Ovary (tissue), 7 donors: ENCODE measurements at regions not wholly inside any gene's neighbourhood (a gene's known extent, or its start where the extent isn't known, plus 50 kb on each side); places are given as distances from the start of the nearest gene placed in this dataset.

Experiments
- DNase-seq, 5 donors: peaks; one replicate each; pipeline ENCODE4 v3.0.0-alpha.2; 2019 to 2020
- H3K27ac ChIP-seq, 2 donors: fragments of 200-600 bp; one replicate each; pipeline versions ENCODE4 v1.5.1 to v1.8.0; 2019 to 2022
- H3K27me3 ChIP-seq: fragments of 200-600 bp; one replicate; pipeline ENCODE4 v1.8.0; 2022
- H3K36me3 ChIP-seq: fragments of 200-600 bp; sonication (generic); one replicate; pipeline ENCODE4 v1.5.1; 2019
- H3K4me1 ChIP-seq: one replicate; pipeline ENCODE4 v1.8.1; 2013; ENCODE audit warnings: mild to moderate bottlenecking, moderate library complexity; ENCODE audit not compliant: insufficient read depth
- H3K4me3 ChIP-seq: fragments of 200-600 bp; sonication (generic); one replicate; pipeline ENCODE4 v1.5.1; 2017
- H3K9me3 ChIP-seq, 2 donors: fragments of 200-600 bp in 1 of 2; sonication (generic) in 1 of 2; one replicate each; pipeline versions ENCODE4 v1.5.1 to v1.8.1; 2013 to 2019; ENCODE audit warnings: mild to moderate bottlenecking in 1 of 2, moderate library complexity in 1 of 2
- EP300 ChIP-seq: sonication (generic); formaldehyde crosslinking; IDR thresholded peaks from one replicate; pipeline ENCODE4 v1.6.1; 2017; ENCODE audit warnings: antibody characterized with exemption
- POLR2A ChIP-seq: fragments of 450-650 bp; IDR thresholded peaks from one replicate; pipeline ENCODE4 v1.6.1; 2017; ENCODE audit warnings: antibody characterized with exemption, mild to moderate bottlenecking, moderate library complexity
- WGBS, 3 donors: extraction: QIAGEN DNeasy Blood & Tissue Kit in 1 of 3; methylation state at CpG; one replicate each; pipeline versions ENCODE4 v1.1.5 to v1.1.7; 2013 to 2017; 5-methylcytosine and 5-hydroxymethylcytosine counted together
- intact Hi-C, 4 donors: fragments of 100-400 bp; cut with DNase I; formaldehyde crosslinking; loops; one replicate each; pipeline versions ENCODE4 v1.11.0 to v1.15.1; 2022 to 2023
- TF ChIP-seq, protein P1 (sequence below), 3 donors: fragments of 450-650 bp in 2 of 3; fragments of 200-600 bp in 1 of 3; IDR thresholded peaks; one replicate each; pipeline versions ENCODE4 v1.5.1 to v1.8.0; 2016 to 2022; ENCODE audit warnings: antibody characterized with exemption in 3 of 3, mild to moderate bottlenecking in 1 of 3
- donor health status: DM: no; HTN: no; CAD: no; lungs with moderate emphysema.
- donor health status: DM: no; HTN: no; CAD: no.
- donor health status: Bipolar disorder and iron deficiency.
- donor health status: DM: no; HTN: no; CAD: no.
- donor health status: DM: yes; HTN: yes; CAD: no.

GRCh38 chr2:239539083-239539775 is 138.4 kb upstream of the HDAC4 start:
- 63 to 73% (median 65%) methylated on average over 7 of the region's 7 CpGs for WGBS, 3 donors
- intact Hi-C loops, result no loop called here
- TF ChIP-seq, protein P1, sequence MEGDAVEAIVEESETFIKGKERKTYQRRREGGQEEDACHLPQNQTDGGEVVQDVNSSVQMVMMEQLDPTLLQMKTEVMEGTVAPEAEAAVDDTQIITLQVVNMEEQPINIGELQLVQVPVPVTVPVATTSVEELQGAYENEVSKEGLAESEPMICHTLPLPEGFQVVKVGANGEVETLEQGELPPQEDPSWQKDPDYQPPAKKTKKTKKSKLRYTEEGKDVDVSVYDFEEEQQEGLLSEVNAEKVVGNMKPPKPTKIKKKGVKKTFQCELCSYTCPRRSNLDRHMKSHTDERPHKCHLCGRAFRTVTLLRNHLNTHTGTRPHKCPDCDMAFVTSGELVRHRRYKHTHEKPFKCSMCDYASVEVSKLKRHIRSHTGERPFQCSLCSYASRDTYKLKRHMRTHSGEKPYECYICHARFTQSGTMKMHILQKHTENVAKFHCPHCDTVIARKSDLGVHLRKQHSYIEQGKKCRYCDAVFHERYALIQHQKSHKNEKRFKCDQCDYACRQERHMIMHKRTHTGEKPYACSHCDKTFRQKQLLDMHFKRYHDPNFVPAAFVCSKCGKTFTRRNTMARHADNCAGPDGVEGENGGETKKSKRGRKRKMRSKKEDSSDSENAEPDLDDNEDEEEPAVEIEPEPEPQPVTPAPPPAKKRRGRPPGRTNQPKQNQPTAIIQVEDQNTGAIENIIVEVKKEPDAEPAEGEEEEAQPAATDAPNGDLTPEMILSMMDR (IDR thresholded peaks at IDR 0.05), result no peak
- TF ChIP-seq POLR2A, result no peak
- no peak for TF ChIP-seq EP300
- DNase-seq, result peak in 1 of 5 donors; percentile 1
- Histone ChIP-seq H3K4me3 (no peak overlapping the region), H3K9me3 (peaks cover 0 to 5% of the 10 kb centered on the region in 2 donors), H3K36me3 (no peaks in the 10 kb centered on the region), H3K27ac (no peak overlapping the region), H3K27me3 (no peaks in the 10 kb centered on the region), H3K4me1 (no peaks in the 10 kb centered on the region)

DNA sequence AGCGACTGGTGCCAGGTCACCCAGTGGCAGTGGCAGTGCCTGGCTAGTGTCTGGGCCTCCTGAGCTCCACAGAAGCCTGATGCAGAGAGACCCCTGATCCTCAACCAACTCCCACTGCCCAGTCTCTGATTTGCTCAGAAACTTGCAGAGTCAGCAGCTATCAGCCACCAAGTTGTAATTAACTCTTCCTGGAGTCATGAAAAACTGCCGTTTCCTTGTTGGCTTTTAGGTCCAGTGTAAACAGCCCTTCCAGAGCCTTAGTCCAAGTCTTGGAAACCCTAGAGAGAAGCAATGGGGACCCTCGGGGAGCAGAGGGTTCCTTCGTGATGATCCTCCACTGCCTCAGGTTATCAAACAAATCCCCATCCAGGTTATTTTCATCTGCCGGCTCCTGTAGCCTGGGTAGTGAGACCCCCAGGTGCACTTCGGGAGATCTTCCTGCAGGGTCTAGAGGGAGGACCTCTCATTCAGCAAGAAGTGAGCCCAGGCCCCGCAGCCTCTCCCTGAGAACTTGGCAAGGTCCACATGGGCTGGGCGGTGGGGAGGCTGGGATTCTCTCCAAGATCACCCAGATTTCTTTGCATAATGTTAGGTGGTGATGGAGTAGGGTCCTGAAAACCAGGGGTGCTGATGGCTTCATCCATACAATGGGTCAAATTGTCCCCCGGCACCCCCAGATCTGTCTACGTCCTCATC is 137.7 kb upstream of the HDAC4 start:
- Histone ChIP-seq H3K4me1 (peaks cover 1% of the 10 kb centered on the region), H3K27ac (no peak overlapping the region), H3K9me3 (peaks cover 0 to 5% of the 10 kb centered on the region in 2 donors), H3K4me3 (no peak overlapping the region), H3K36me3 (no peaks in the 10 kb centered on the region), H3K27me3 (no peaks in the 10 kb centered on the region)
- TF ChIP-seq, protein P1 (IDR thresholded peaks at IDR 0.05), result no peak
- no peak for TF ChIP-seq EP300
- no peak for TF ChIP-seq POLR2A
- intact Hi-C loops, result no loop called here
- peak in 1 of 5 donors; percentile 16 for DNase-seq
- 69 to 76% (median 75%) methylated on average over 10 of the region's 10 CpGs for WGBS, 3 donors

DNA sequence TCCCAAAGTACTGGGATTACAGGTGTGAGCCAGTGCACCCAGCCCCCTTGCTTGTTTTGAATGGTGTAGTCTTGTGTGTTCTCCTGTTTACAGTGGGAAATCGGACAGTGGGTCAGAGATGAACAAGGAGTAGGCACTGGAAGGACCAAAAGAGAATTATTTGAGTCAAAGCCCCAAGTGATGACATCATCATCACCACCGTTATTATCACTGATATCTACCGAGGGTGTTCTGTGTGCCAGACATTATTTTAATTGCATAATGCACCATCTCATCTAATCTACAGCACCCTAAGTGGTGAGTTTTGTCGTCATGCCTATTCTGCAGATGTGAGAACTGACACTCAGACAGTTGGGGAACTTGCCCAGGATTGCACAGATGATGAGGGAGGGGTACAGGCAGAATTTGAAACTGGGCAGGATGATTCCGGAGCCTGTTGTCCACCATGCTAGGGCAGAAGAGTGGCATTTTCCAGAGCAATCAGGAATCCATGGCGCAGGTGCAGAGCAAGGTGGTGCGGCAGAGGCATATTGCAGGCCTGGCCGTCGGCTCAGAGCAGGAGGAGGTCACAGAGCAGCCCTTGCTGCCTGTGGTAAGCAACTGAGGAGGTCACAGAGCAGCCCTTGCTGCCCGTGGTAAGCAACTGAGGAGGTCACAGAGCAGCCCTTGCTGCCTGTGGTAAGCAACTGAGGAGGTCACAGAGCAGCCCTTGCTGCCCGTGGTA is 137.0 kb upstream of the HDAC4 start:
- DNase-seq, result peak in 1 of 5 donors; percentile 5
- H3K27me3 ChIP-seq, result no peaks in the 10 kb centered on the region
- 68 to 72% (median 70%) methylated on average over 11 of the region's 11 CpGs for WGBS, 3 donors

GRCh38 chr2:239536186-239536585 is 135.4 kb upstream of the HDAC4 start:
- no peak for TF ChIP-seq POLR2A
- TF ChIP-seq EP300, result no peak
- TF ChIP-seq, protein P1 (IDR thresholded peaks at IDR 0.05), result no peak
- H3K27ac ChIP-seq, result no peak overlapping the region
- H3K36me3 ChIP-seq, result no peaks in the 10 kb centered on the region
- no peaks in the 10 kb centered on the region for H3K27me3 ChIP-seq
- 91 to 94% (median 93%) methylated on average over 10 of the region's 10 CpGs for WGBS, 3 donors
- intact Hi-C loops, result no loop called here
- H3K9me3 ChIP-seq, result peaks cover 0 to 5% of the 10 kb centered on the region in 2 donors
- H3K4me3 ChIP-seq, result no peak overlapping the region
- DNase-seq, result peak in 1 of 5 donors; percentile 19
- H3K4me1 ChIP-seq, result peaks cover 2% of the 10 kb centered on the region

More for the DNA sequence above, 137.0 kb upstream of the HDAC4 start:
- H3K9me3 ChIP-seq, result peaks cover 0 to 5% of the 10 kb centered on the region in 2 donors
- no peaks in the 10 kb centered on the region for H3K36me3 ChIP-seq
- TF ChIP-seq POLR2A (no peak), EP300 (no peak)
- TF ChIP-seq, protein P1 (IDR thresholded peaks at IDR 0.05), result no peak
- intact Hi-C loops, result no loop called here
- H3K4me3 ChIP-seq, result no peak overlapping the region
- peaks cover 2% of the 10 kb centered on the region for H3K4me1 ChIP-seq
- H3K27ac ChIP-seq, result no peak overlapping the region
